Epithelial cell of prostate (primary cell): ENCODE measurements at regions not wholly inside any gene's neighbourhood (a gene's known extent, or its start where the extent isn't known, plus 50 kb on each side); places are given as distances from the start of the nearest gene placed in this dataset.

Source experiments
- DNase-seq: peaks from one replicate; pipeline ENCODE4 v3.0.0-alpha.2; 2011; ENCODE audit warnings: low read depth, low spot score
- H3K27ac ChIP-seq: fragments of 450-650 bp; 2 replicates; pipeline ENCODE4 v1.5.1; 2017; ENCODE audit warnings: mild to moderate bottlenecking

GRCh38 chr2:111219285-111219684 is 98.6 kb downstream of the BCL2L11 start:
- no peak overlapping the region for H3K27ac ChIP-seq
- DNase-seq = no peak

- no peak for DNase-seq
- H3K27ac ChIP-seq = no peak overlapping the region
Measured at GRCh38 chr2:111219734-111220505, 99.2 kb downstream of the BCL2L11 start.

- DNase-seq = no peak
Measured at GRCh38 chr2:111220962-111221361, 100.2 kb downstream of the BCL2L11 start.

GRCh38 chr2:111221701-111222100 is 101.0 kb downstream of the BCL2L11 start:
- no peak overlapping the region for H3K27ac ChIP-seq
- no peak for DNase-seq

More at GRCh38 chr2:111220962-111221361, 100.2 kb downstream of the BCL2L11 start:
- H3K27ac ChIP-seq = no peak overlapping the region

GRCh38 chr2:111222204-111222866 is 101.6 kb downstream of the BCL2L11 start:
- H3K27ac ChIP-seq = no peak overlapping the region
- no peak for DNase-seq

- H3K27ac ChIP-seq = no peak overlapping the region
- no peak for DNase-seq
Measured at GRCh38 chr2:111225856-111226255, 105.1 kb downstream of the BCL2L11 start.

GRCh38 chr2:111226876-111227700 is 106.4 kb downstream of the BCL2L11 start:
- no peak for DNase-seq
- H3K27ac ChIP-seq = no peak overlapping the region

- no peak for DNase-seq
Measured at GRCh38 chr2:111227716-111228141, 107.0 kb downstream of the BCL2L11 start.

GRCh38 chr2:111231532-111232252 is 111.0 kb downstream of the BCL2L11 start:
- H3K27ac ChIP-seq = no peak overlapping the region
- DNase-seq = no peak

More at GRCh38 chr2:111227716-111228141, 107.0 kb downstream of the BCL2L11 start:
- no peak overlapping the region for H3K27ac ChIP-seq

- peak overlapping the region; percentile 16 for H3K27ac ChIP-seq
- DNase-seq = no peak
Measured at GRCh38 chr2:111235192-111236015, 114.7 kb downstream of the BCL2L11 start.

- peak; percentile 53 for DNase-seq
- H3K27ac ChIP-seq = peak overlapping the region; percentile 16
Measured at GRCh38 chr2:111236025-111236424, 115.3 kb downstream of the BCL2L11 start.

GRCh38 chr2:111238296-111238695 is 117.6 kb downstream of the BCL2L11 start:
- no peak for DNase-seq
- no peak overlapping the region for H3K27ac ChIP-seq

GRCh38 chr2:111239107-111239506 is 118.4 kb downstream of the BCL2L11 start:
- no peak for DNase-seq
- H3K27ac ChIP-seq = no peak overlapping the region

GRCh38 chr2:111239581-111240249 is 119.0 kb downstream of the BCL2L11 start:
- H3K27ac ChIP-seq = no peak overlapping the region
- no peak for DNase-seq

GRCh38 chr2:111243295-111243694 is 122.6 kb downstream of the BCL2L11 start:
- no peak for DNase-seq
- no peak overlapping the region for H3K27ac ChIP-seq

GRCh38 chr2:111244864-111245263 is 124.2 kb downstream of the BCL2L11 start:
- DNase-seq = no peak
- no peak overlapping the region for H3K27ac ChIP-seq

- no peak overlapping the region for H3K27ac ChIP-seq
Measured at GRCh38 chr2:111246620-111247061, 125.9 kb downstream of the BCL2L11 start.

GRCh38 chr2:111247491-111247890 is 126.8 kb downstream of the BCL2L11 start:
- DNase-seq = no peak
- H3K27ac ChIP-seq = no peak overlapping the region

More at GRCh38 chr2:111246620-111247061, 125.9 kb downstream of the BCL2L11 start:
- no peak for DNase-seq

- no peak overlapping the region for H3K27ac ChIP-seq
- no peak for DNase-seq
Measured at GRCh38 chr2:111249806-111250205, 129.1 kb downstream of the BCL2L11 start.
